Panc1 (cell line): ENCODE measurements at regions not wholly inside any gene's neighbourhood (a gene's known extent, or its start where the extent isn't known, plus 50 kb on each side); places are given as distances from the start of the nearest gene placed in this dataset.

Experiments used
- CTCF ChIP-seq: fragments of 450-650 bp; IDR thresholded peaks from 2 replicates; pipeline ENCODE4 v1.5.1; 2017; ENCODE audit warnings: mild to moderate bottlenecking
- POLR2AphosphoS5 ChIP-seq: IDR thresholded peaks from 2 replicates; pipeline ENCODE4 v1.6.1; 2012; ENCODE audit warnings: mild to moderate bottlenecking, low read depth, low read length, moderate library complexity
- TCF7L2 ChIP-seq: IDR thresholded peaks from 2 replicates; pipeline ENCODE4 v1.6.1; 2011; ENCODE audit warnings: mild to moderate bottlenecking, low read depth, low read length, inconsistent platforms
- TF ChIP-seq, protein P1 (sequence below), 2 experiments: IDR thresholded peaks; 2 replicates each; pipeline ENCODE4 v1.6.1; 2011 to 2012; ENCODE audit warnings: low read depth in 2 of 2, control low read depth in 1 of 2, low read length in 1 of 2, mild to moderate bottlenecking in 1 of 2, moderate library complexity in 1 of 2; ENCODE audit not compliant: insufficient read depth in 1 of 2

GRCh38 chr7:86050918-86051317 is 592.8 kb upstream of the GRM3 start:
- TF ChIP-seq CTCF (no peak), TCF7L2 (no peak), POLR2AphosphoS5 (no peak)
- TF ChIP-seq, protein P1, sequence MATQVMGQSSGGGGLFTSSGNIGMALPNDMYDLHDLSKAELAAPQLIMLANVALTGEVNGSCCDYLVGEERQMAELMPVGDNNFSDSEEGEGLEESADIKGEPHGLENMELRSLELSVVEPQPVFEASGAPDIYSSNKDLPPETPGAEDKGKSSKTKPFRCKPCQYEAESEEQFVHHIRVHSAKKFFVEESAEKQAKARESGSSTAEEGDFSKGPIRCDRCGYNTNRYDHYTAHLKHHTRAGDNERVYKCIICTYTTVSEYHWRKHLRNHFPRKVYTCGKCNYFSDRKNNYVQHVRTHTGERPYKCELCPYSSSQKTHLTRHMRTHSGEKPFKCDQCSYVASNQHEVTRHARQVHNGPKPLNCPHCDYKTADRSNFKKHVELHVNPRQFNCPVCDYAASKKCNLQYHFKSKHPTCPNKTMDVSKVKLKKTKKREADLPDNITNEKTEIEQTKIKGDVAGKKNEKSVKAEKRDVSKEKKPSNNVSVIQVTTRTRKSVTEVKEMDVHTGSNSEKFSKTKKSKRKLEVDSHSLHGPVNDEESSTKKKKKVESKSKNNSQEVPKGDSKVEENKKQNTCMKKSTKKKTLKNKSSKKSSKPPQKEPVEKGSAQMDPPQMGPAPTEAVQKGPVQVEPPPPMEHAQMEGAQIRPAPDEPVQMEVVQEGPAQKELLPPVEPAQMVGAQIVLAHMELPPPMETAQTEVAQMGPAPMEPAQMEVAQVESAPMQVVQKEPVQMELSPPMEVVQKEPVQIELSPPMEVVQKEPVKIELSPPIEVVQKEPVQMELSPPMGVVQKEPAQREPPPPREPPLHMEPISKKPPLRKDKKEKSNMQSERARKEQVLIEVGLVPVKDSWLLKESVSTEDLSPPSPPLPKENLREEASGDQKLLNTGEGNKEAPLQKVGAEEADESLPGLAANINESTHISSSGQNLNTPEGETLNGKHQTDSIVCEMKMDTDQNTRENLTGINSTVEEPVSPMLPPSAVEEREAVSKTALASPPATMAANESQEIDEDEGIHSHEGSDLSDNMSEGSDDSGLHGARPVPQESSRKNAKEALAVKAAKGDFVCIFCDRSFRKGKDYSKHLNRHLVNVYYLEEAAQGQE (IDR thresholded peaks at IDR 0.05; ENCODE audit: insufficient read depth in 1 of 2, low read depth in 2 of 2, low read length in 1 of 2), result no peak
